GM12878 (cell line): ENCODE measurements at regions not wholly inside any gene's neighbourhood (a gene's known extent, or its start where the extent isn't known, plus 50 kb on each side); places are given as distances from the start of the nearest gene placed in this dataset.

ENCODE experiments used
- ATAC-seq: fragments of 200-7000 bp; cut with Tn5 transposase; 3 replicates; pipeline ENCODE4 v1.9.1; 2020; ENCODE audit warnings: mild to moderate bottlenecking, moderate library complexity
- BruUV-seq: library from RNA; stranded (reverse); fragments of 400-500 nt; replicated peaks from 2 replicates; lab custom pipeline; 2021; lab: Mats Ljungman, UMichigan
- CTCF ChIA-PET: fragments of 300-600 bp; sonication (Branson Sonifier 250); formaldehyde crosslinking; extraction: SDS; loops from one replicate; lab custom pipeline; 2021; ENCODE audit warnings: inconsistent platforms; lab: Yijun Ruan, JAX
- POLR2A ChIA-PET: fragments of 350-600 bp; formaldehyde crosslinking; extraction: SDS; loops from one replicate; lab custom pipeline; 2021; ENCODE audit warnings: inconsistent platforms; lab: Charles Lee
- RAD21 ChIA-PET: fragments of 300-600 bp; sonication (Branson Sonifier 250); formaldehyde crosslinking; loops from one replicate; lab custom pipeline; 2023; ENCODE audit warnings: antibody characterized with exemption; ENCODE audit not compliant: unreplicated experiment; lab: Charles Lee
- SMC1A ChIA-PET: fragments of 300-600 bp; sonication (Branson Sonifier 250); formaldehyde crosslinking; loops from one replicate; lab custom pipeline; 2023; ENCODE audit not compliant: unreplicated experiment, uncharacterized antibody; lab: Charles Lee
- DNase-seq: peaks from one replicate; pipeline ENCODE4 v3.0.0-alpha.2; 2011; ENCODE audit warnings: low read depth, low spot score
- FAIRE-seq: peaks from 3 replicates; lab custom pipeline; 2011; peaks lifted over from hg19 to GRCh38; lab: Jason Lieb, UNC
- H2AFZ ChIP-seq: 2 replicates; pipeline ENCODE4 v1.6.0; 2011; ENCODE audit warnings: low read depth, low read length, control low read depth; ENCODE audit not compliant: control insufficient read depth
- H3K27ac ChIP-seq: 2 replicates; pipeline ENCODE4 v1.5.1; 2011; ENCODE audit warnings: control low read depth; ENCODE audit not compliant: control insufficient read depth, insufficient read depth
- H3K27me3 ChIP-seq, 2 experiments: replicated peaks in 1 of 2; 2 replicates each; pipeline versions ENCODE4 v1.6.0 to v1.6.1; 2011; ENCODE audit warnings: low read length in 1 of 2; ENCODE audit not compliant: control insufficient read depth in 2 of 2, insufficient read depth in 2 of 2
- H3K36me3 ChIP-seq, 2 experiments: 2 replicates each; pipeline ENCODE4 v1.5.1; 2011; ENCODE audit warnings: low read length in 1 of 2; ENCODE audit not compliant: control insufficient read depth in 2 of 2, insufficient read depth in 2 of 2
- H3K4me1 ChIP-seq: 2 replicates; pipeline ENCODE4 v1.6.1; 2011; ENCODE audit warnings: mild to moderate bottlenecking, low read length, moderate library complexity, mixed read lengths; ENCODE audit not compliant: control insufficient read depth, insufficient read depth
- H3K4me2 ChIP-seq: 2 replicates; pipeline ENCODE4 v1.6.0; 2011; ENCODE audit warnings: control low read depth; ENCODE audit not compliant: control insufficient read depth, insufficient read depth
- H3K4me3 ChIP-seq: fragments of 200-600 bp; sonication (generic); 2 replicates; pipeline ENCODE4 v1.5.1; 2016
- H3K79me2 ChIP-seq: 2 replicates; pipeline ENCODE4 v1.6.0; 2011; ENCODE audit warnings: low read length; ENCODE audit not compliant: control insufficient read depth, insufficient read depth
- H3K9ac ChIP-seq: 2 replicates; pipeline ENCODE4 v1.8.0; 2011; ENCODE audit warnings: low read length, control low read depth, mixed read lengths; ENCODE audit not compliant: control insufficient read depth, insufficient read depth
- H3K9me3 ChIP-seq: replicated peaks from 3 replicates; pipeline ENCODE4 v1.5.1; 2011; ENCODE audit warnings: mild to moderate bottlenecking, low read length; ENCODE audit not compliant: control insufficient read depth, insufficient read depth
- H4K20me1 ChIP-seq: 2 replicates; pipeline ENCODE4 v1.6.0; 2011; ENCODE audit not compliant: control insufficient read depth, insufficient read depth
- MYC ChIP-seq: IDR thresholded peaks from 2 replicates; pipeline ENCODE4 v1.6.1; 2011; ENCODE audit warnings: mild to moderate bottlenecking, low read length, moderate library complexity, inconsistent platforms; ENCODE audit not compliant: insufficient read depth, insufficient replicate concordance, insufficient read length, severe bottlenecking
- TCF3 ChIP-seq: IDR thresholded peaks from 2 replicates; pipeline ENCODE4 v1.6.1; 2012; ENCODE audit warnings: low read depth, mild to moderate bottlenecking, low read length, borderline replicate concordance; ENCODE audit not compliant: insufficient read depth
- ZNF622 ChIP-seq: fragments of 450-650 bp; IDR thresholded peaks from 2 replicates; pipeline ENCODE4 v1.6.1; 2017; ENCODE audit warnings: mild to moderate bottlenecking, inconsistent platforms
- ZZZ3 ChIP-seq: IDR thresholded peaks from 2 replicates; pipeline ENCODE4 v1.6.1; 2011; ENCODE audit warnings: low read depth; ENCODE audit not compliant: control insufficient read depth, insufficient read length
- WGBS: methylation state at CpG from one replicate; pipeline ENCODE4 v1.1.6; 2016; ENCODE audit warnings: low lambda C conversion rate; ENCODE audit not compliant: insufficient replicate concordance, insufficient coverage; ENCODE audit errors: missing lambda C conversion rate; 5-methylcytosine and 5-hydroxymethylcytosine counted together
- in situ Hi-C: fragments of 300-500 bp; cut with MboI; formaldehyde crosslinking; loops from 9 replicates; pipeline ENCODE4 v1.14.3; 2018; ENCODE audit warnings: mixed read lengths
- intact Hi-C: fragments of 100-400 bp; cut with micrococcal nuclease; formaldehyde crosslinking; loops from one replicate; pipeline ENCODE4 v1.14.2; 2022; ENCODE audit not compliant: unreplicated experiment

DNA sequence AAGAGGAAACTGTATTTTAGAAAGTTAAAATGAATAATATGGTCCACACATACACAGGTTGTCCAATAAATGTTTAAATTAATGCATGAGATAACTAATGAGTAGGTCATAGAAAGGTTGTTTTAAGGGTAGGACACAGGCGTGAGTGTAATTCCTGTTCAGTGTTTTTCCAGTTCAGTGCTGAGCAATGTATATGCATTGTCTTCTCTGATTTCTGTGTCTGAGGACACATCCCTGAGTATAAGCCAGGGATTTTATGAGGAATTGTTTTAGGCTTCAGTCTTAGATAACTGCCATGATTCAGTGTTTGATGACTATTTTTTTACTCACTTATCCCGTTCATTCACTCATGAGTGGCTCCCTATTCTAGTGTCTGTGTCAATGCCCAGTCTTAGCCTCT, 298.5 kb upstream of the TBX18 start:
- H3K9ac ChIP-seq = no peak overlapping the region
- H3K9me3 ChIP-seq = no peaks in the 10 kb centered on the region
- TF ChIP-seq MYC (no peak), ZZZ3 (no peak), TCF3 (no peak)
- ATAC-seq = no peak
- H3K4me3 ChIP-seq = no peak overlapping the region
- ChIA-PET CTCF (no interaction called here), SMC1A (no interaction called here), POLR2A (no interaction called here), RAD21 (no interaction called here)
- H3K27me3 ChIP-seq = no peaks in the 10 kb centered on the region; a peak in 1 of 4 replicates
- FAIRE-seq = no peak
- H3K79me2 ChIP-seq = no peaks in the 10 kb centered on the region
- H3K4me1 ChIP-seq = no peaks in the 10 kb centered on the region
- H3K27ac ChIP-seq = no peak overlapping the region
- H3K4me2 ChIP-seq = no peak overlapping the region
- in situ Hi-C loops (no loop called here), intact Hi-C loops (no loop called here)
- H2AFZ ChIP-seq = no peak overlapping the region
- WGBS = 32% methylated on average over 2 of the region's 2 CpGs
- H4K20me1 ChIP-seq = no peaks in the 10 kb centered on the region
- no peak for DNase-seq
- no TSS peak for BruUV-seq
- H3K36me3 ChIP-seq = no peaks in the 10 kb centered on the region

GRCh38 chr6:85058806-85059205, 294.4 kb upstream of the TBX18 start:
- SMC1A ChIA-PET = no interaction called here
- no peaks in the 10 kb centered on the region; a peak in 1 of 4 replicates for H3K27me3 ChIP-seq
- no peaks in the 10 kb centered on the region for H3K4me1 ChIP-seq
- no peaks in the 10 kb centered on the region for H3K9me3 ChIP-seq
- no TSS peak for BruUV-seq
- no peak overlapping the region for H2AFZ ChIP-seq
- H3K4me3 ChIP-seq = no peak overlapping the region
- H4K20me1 ChIP-seq = no peaks in the 10 kb centered on the region
- POLR2A ChIA-PET = no interaction called here
- DNase-seq (no peak), FAIRE-seq (no peak), ATAC-seq (no peak)
- no peaks in the 10 kb centered on the region for H3K79me2 ChIP-seq
- RAD21 ChIA-PET = no interaction called here
- no peak overlapping the region for H3K27ac ChIP-seq
- no peaks in the 10 kb centered on the region for H3K36me3 ChIP-seq
- CTCF ChIA-PET = no interaction called here
- intact Hi-C loops (no loop called here), in situ Hi-C loops (no loop called here)
- WGBS = 5% methylated on average over 2 of the region's 2 CpGs
- H3K4me2 ChIP-seq = no peak overlapping the region
- H3K9ac ChIP-seq = no peak overlapping the region
- no peak for TF ChIP-seq ZNF622
